ENCODE measurements at regions not wholly inside any gene's neighbourhood (a gene's known extent, or its start where the extent isn't known, plus 50 kb on each side); places are given as distances from the start of the nearest gene placed in this dataset.

DNA sequence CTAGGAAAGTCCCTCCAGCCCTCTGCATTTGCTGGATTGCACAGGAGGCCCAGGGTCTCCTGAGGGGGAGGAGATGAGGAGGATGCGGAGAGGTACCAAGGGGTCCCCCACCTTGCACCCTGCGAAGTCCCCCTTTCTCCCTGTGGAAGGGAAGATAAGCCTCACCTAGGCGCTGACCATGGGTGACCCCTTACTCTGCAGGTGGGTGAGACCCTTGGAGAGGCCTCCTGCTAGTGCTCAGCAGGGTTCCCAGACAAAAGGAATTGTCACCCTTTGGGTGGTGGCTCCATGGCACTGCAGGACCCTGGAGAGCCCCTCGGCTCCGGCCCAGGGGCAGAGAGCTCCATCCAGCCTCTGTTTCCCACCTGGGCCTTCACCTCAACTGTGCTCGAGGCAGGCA lies 107.0 kb upstream of the RET start:
- Histone ChIP-seq H3K4me3 (ENCODE audit: insufficient read depth in 1 of 2, low read depth in 1 of 2, low read length in 2 of 2) (no peak overlapping the region), H3K79me1 (replicated peaks; ENCODE audit: low read length, poor library complexity, severe bottlenecking) (no peaks in the 10 kb centered on the region), H4K8ac (ENCODE audit: low read length) (no peak overlapping the region), H2BK120ac (ENCODE audit: low read depth, low read length) (no peak overlapping the region), H3K4me2 (ENCODE audit: low read length, poor library complexity, severe bottlenecking) (no peak overlapping the region), H2BK12ac (ENCODE audit: low read length in 2 of 2) (no peak overlapping the region), H3K27ac (ENCODE audit: low read length, poor library complexity, severe bottlenecking) (no peak overlapping the region), H2AFZ (ENCODE audit: low read depth, low read length) (no peak overlapping the region), H3K36me3 (ENCODE audit: control insufficient read depth in 1 of 2, insufficient read depth in 2 of 2, low read depth in 1 of 2, low read length in 2 of 2) (no peaks in the 10 kb centered on the region), H2AK5ac (ENCODE audit: low read length, severe bottlenecking) (no peak overlapping the region), H3K14ac (ENCODE audit: low read length in 2 of 2) (no peak overlapping the region), H3K18ac (ENCODE audit: low read depth in 1 of 2, low read length in 2 of 2) (no peak overlapping the region), H3K4me1 (ENCODE audit: control insufficient read depth, insufficient read depth, low read depth, low read length) (no peaks in the 10 kb centered on the region), H3K4ac (ENCODE audit: low read depth in 1 of 2, low read length in 2 of 2) (no peak overlapping the region), H3K9me3 (ENCODE audit: control insufficient read depth, low read length) (no peaks in the 10 kb centered on the region), H2BK5ac (ENCODE audit: low read depth, low read length, poor library complexity, severe bottlenecking) (no peak overlapping the region), H3K9ac (ENCODE audit: low read length) (no peak overlapping the region), H3K23ac (ENCODE audit: low read length in 2 of 2) (no peak overlapping the region), H4K91ac (ENCODE audit: low read length) (no peak overlapping the region), H3K27me3 (ENCODE audit: control insufficient read depth in 1 of 2, insufficient read depth in 1 of 2, low read length in 2 of 2) (peaks cover 4 to 7% of the 10 kb centered on the region in 2 experiments), H2BK15ac (ENCODE audit: low read depth, poor library complexity, severe bottlenecking) (no peak overlapping the region)
- no peak for DNase-seq
- WGBS: 78% methylated on average over 6 of the region's 6 CpGs

DNA sequence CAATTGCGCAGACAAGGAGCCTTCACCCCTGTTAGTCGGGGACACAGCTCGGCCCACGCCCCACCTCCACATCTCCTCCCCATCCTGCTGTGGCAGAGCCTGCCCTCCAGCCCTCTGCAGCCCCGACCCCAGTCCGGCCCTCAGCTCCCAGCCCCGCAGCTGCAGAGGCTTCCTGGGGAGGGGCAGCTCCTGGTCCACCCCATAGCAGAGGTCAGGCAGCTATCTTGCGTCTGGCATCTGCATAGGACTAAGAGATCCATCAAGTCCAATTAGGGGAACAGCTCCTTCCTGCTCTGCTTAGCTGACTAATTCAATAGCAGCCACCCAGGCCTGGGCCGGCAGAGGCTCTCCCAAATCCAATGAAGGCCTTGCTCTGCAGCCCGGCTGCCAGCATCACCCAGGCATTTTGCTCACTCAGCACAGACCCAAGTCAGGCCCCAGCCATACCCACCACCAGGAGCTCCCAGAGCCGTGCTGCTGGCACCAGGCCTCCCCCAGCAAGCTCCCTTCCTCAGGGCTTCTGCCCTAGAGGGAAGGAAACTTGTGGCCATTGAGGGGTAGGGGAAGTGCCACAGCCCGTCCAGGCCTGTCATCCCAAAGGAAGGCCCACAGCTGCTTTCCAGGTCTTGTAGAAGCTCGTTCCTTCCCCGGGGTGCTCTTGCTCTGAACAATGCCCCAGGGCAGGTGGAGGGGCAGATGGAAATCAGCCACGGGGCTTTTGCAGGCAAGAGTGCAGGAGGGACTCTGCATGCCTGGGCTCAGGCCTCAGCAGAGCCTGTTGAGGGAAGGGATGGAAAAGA lies 106.2 kb upstream of the RET start:
- Histone ChIP-seq H3K9ac (ENCODE audit: low read length) (no peak overlapping the region), H3K27me3 (ENCODE audit: control insufficient read depth in 1 of 2, insufficient read depth in 1 of 2, low read length in 2 of 2) (peaks cover 0 to 7% of the 10 kb centered on the region in 2 experiments), H4K91ac (ENCODE audit: low read length) (no peak overlapping the region), H4K8ac (ENCODE audit: low read length) (no peak overlapping the region), H3K4me3 (ENCODE audit: insufficient read depth in 1 of 2, low read depth in 1 of 2, low read length in 2 of 2) (no peak overlapping the region), H3K4me2 (ENCODE audit: low read length, poor library complexity, severe bottlenecking) (no peak overlapping the region), H3K27ac (ENCODE audit: low read length, poor library complexity, severe bottlenecking) (no peak overlapping the region), H3K4ac (ENCODE audit: low read depth in 1 of 2, low read length in 2 of 2) (no peak overlapping the region), H2AK5ac (ENCODE audit: low read length, severe bottlenecking) (no peak overlapping the region), H3K4me1 (ENCODE audit: control insufficient read depth, insufficient read depth, low read depth, low read length) (no peaks in the 10 kb centered on the region), H3K23ac (ENCODE audit: low read length in 2 of 2) (no peak overlapping the region), H2AFZ (ENCODE audit: low read depth, low read length) (no peak overlapping the region), H3K9me3 (ENCODE audit: control insufficient read depth, low read length) (no peaks in the 10 kb centered on the region), H3K36me3 (ENCODE audit: control insufficient read depth in 1 of 2, insufficient read depth in 2 of 2, low read depth in 1 of 2, low read length in 2 of 2) (no peaks in the 10 kb centered on the region), H3K79me1 (replicated peaks; ENCODE audit: low read length, poor library complexity, severe bottlenecking) (no peaks in the 10 kb centered on the region), H2BK15ac (ENCODE audit: low read depth, poor library complexity, severe bottlenecking) (no peak overlapping the region), H2BK12ac (ENCODE audit: low read length in 2 of 2) (no peak overlapping the region), H2BK5ac (ENCODE audit: low read depth, low read length, poor library complexity, severe bottlenecking) (no peak overlapping the region), H3K14ac (ENCODE audit: low read length in 2 of 2) (no peak overlapping the region), H2BK120ac (ENCODE audit: low read depth, low read length) (no peak overlapping the region), H3K18ac (ENCODE audit: low read depth in 1 of 2, low read length in 2 of 2) (no peak overlapping the region)
- DNase-seq: no peak
- WGBS: 64% methylated on average over 15 of the region's 15 CpGs

DNA sequence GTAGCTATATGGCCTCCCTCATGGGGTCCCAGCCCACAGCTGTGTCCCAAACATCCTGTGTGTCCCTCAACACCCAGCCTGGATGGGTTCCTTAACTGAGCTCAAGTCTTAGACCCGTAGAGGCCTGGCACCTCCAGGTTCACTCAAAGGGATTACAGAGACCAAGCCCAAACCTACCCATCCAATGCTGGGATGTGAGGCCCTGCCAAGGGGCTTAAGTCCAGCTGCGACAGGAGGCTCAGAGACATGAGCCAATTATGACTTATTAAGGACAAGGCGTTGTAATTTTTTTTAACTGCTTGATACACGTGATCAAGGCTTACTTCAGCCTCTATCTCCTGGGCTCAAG lies 105.6 kb upstream of the RET start:
- H4K8ac ChIP-seq (ENCODE audit: low read length): no peak overlapping the region
- H3K9ac ChIP-seq (ENCODE audit: low read length): no peak overlapping the region
- no peaks in the 10 kb centered on the region for H3K79me1 ChIP-seq (replicated peaks; ENCODE audit: low read length, poor library complexity, severe bottlenecking)
- no peak overlapping the region for H4K91ac ChIP-seq (ENCODE audit: low read length)
- H3K9me3 ChIP-seq (ENCODE audit: control insufficient read depth, low read length): no peaks in the 10 kb centered on the region
- WGBS: 89% methylated on average over 4 of the region's 4 CpGs
- no peak overlapping the region for H2BK15ac ChIP-seq (ENCODE audit: low read depth, poor library complexity, severe bottlenecking)
- H2AK5ac ChIP-seq (ENCODE audit: low read length, severe bottlenecking): no peak overlapping the region
- H3K4ac ChIP-seq (ENCODE audit: low read depth in 1 of 2, low read length in 2 of 2): no peak overlapping the region
- no peak overlapping the region for H2BK5ac ChIP-seq (ENCODE audit: low read depth, low read length, poor library complexity, severe bottlenecking)
- peaks cover 0 to 7% of the 10 kb centered on the region in 2 experiments for H3K27me3 ChIP-seq (ENCODE audit: control insufficient read depth in 1 of 2, insufficient read depth in 1 of 2, low read length in 2 of 2)
- H3K18ac ChIP-seq (ENCODE audit: low read depth in 1 of 2, low read length in 2 of 2): no peak overlapping the region
- no peak for DNase-seq
- no peak overlapping the region for H2BK12ac ChIP-seq (ENCODE audit: low read length in 2 of 2)
- H3K14ac ChIP-seq (ENCODE audit: low read length in 2 of 2): no peak overlapping the region
- no peak overlapping the region for H2AFZ ChIP-seq (ENCODE audit: low read depth, low read length)
- no peak overlapping the region for H3K27ac ChIP-seq (ENCODE audit: low read length, poor library complexity, severe bottlenecking)
- H3K23ac ChIP-seq (ENCODE audit: low read length in 2 of 2): no peak overlapping the region
- no peak overlapping the region for H2BK120ac ChIP-seq (ENCODE audit: low read depth, low read length)
- no peak overlapping the region for H3K4me2 ChIP-seq (ENCODE audit: low read length, poor library complexity, severe bottlenecking)
- H3K36me3 ChIP-seq (ENCODE audit: control insufficient read depth in 1 of 2, insufficient read depth in 2 of 2, low read depth in 1 of 2, low read length in 2 of 2): no peaks in the 10 kb centered on the region
- no peaks in the 10 kb centered on the region for H3K4me1 ChIP-seq (ENCODE audit: control insufficient read depth, insufficient read depth, low read depth, low read length)
- no peak overlapping the region for H3K4me3 ChIP-seq (ENCODE audit: insufficient read depth in 1 of 2, low read depth in 1 of 2, low read length in 2 of 2)

DNA sequence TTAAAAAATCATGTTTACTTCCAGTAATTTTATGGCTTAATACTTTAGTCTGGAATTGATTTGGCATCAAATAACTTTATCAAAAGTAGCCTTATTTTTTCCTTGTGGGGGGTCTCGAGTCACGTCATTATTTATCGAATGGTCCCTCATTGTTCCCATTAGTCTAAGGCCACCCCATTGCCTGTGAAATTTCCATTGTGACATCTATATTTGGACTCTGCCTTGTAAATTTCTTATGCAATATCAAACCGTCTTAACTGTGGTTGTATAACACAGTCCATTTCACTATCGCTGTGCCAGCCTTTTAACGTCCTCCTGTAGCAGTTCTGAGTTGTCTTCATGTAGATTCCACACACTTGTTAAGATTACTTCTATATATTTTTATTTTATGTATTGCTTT lies 103.9 kb upstream of the RET start:
- no peak overlapping the region for H2BK15ac ChIP-seq (ENCODE audit: low read depth, poor library complexity, severe bottlenecking)
- H2AK5ac ChIP-seq (ENCODE audit: low read length, severe bottlenecking): no peak overlapping the region
- H3K27ac ChIP-seq (ENCODE audit: low read length, poor library complexity, severe bottlenecking): no peak overlapping the region
- H4K8ac ChIP-seq (ENCODE audit: low read length): no peak overlapping the region
- no peak overlapping the region for H3K4me3 ChIP-seq (ENCODE audit: insufficient read depth in 1 of 2, low read depth in 1 of 2, low read length in 2 of 2)
- no peak overlapping the region for H4K91ac ChIP-seq (ENCODE audit: low read length)
- H3K27me3 ChIP-seq (ENCODE audit: control insufficient read depth in 1 of 2, insufficient read depth in 1 of 2, low read length in 2 of 2): peaks cover 0 to 7% of the 10 kb centered on the region in 2 experiments
- H3K9me3 ChIP-seq (ENCODE audit: control insufficient read depth, low read length): no peaks in the 10 kb centered on the region
- no peaks in the 10 kb centered on the region for H3K36me3 ChIP-seq (ENCODE audit: control insufficient read depth in 1 of 2, insufficient read depth in 2 of 2, low read depth in 1 of 2, low read length in 2 of 2)
- H3K4me1 ChIP-seq (ENCODE audit: control insufficient read depth, insufficient read depth, low read depth, low read length): no peaks in the 10 kb centered on the region
- no peak overlapping the region for H3K4ac ChIP-seq (ENCODE audit: low read depth in 1 of 2, low read length in 2 of 2)
- no peak overlapping the region for H3K18ac ChIP-seq (ENCODE audit: low read depth in 1 of 2, low read length in 2 of 2)
- H3K79me1 ChIP-seq (replicated peaks; ENCODE audit: low read length, poor library complexity, severe bottlenecking): no peaks in the 10 kb centered on the region
- H2AFZ ChIP-seq (ENCODE audit: low read depth, low read length): no peak overlapping the region
- no peak overlapping the region for H3K4me2 ChIP-seq (ENCODE audit: low read length, poor library complexity, severe bottlenecking)
- no peak overlapping the region for H2BK5ac ChIP-seq (ENCODE audit: low read depth, low read length, poor library complexity, severe bottlenecking)
- H2BK120ac ChIP-seq (ENCODE audit: low read depth, low read length): no peak overlapping the region
- no peak overlapping the region for H3K14ac ChIP-seq (ENCODE audit: low read length in 2 of 2)
- no peak for DNase-seq
- WGBS: 90% methylated on average over 5 of the region's 6 CpGs
- no peak overlapping the region for H3K9ac ChIP-seq (ENCODE audit: low read length)
- H3K23ac ChIP-seq (ENCODE audit: low read length in 2 of 2): no peak overlapping the region
- H2BK12ac ChIP-seq (ENCODE audit: low read length in 2 of 2): no peak overlapping the region

Measured in mesenchymal stem cell (in vitro differentiated cells and primary cell).